Transverse colon (tissue), 4 donors: ENCODE measurements at regions not wholly inside any gene's neighbourhood (a gene's known extent, or its start where the extent isn't known, plus 50 kb on each side); places are given as distances from the start of the nearest gene placed in this dataset.

Experiments used
- CTCF ChIP-seq, 5 experiments: fragments of 200-600 bp in 3 of 5; fragments of 450-650 bp in 2 of 5; sonication (generic) in 3 of 5; IDR thresholded peaks; 1 replicate in 2 of 5; 2 replicates in 3 of 5; pipeline ENCODE4 v1.5.1; 2016 to 2017; ENCODE audit warnings: antibody characterized with exemption in 5 of 5, inconsistent platforms in 3 of 5, mild to moderate bottlenecking in 2 of 5, moderate library complexity in 1 of 5
- EP300 ChIP-seq: sonication (generic); formaldehyde crosslinking; IDR thresholded peaks from one replicate; pipeline ENCODE4 v1.6.1; 2017; ENCODE audit warnings: antibody characterized with exemption, low read depth
- POLR2AphosphoS5 ChIP-seq, 3 donors: sonication (generic); formaldehyde crosslinking; IDR thresholded peaks; one replicate each; pipeline ENCODE4 v1.6.1; 2016; ENCODE audit warnings: antibody characterized with exemption in 3 of 3

GRCh38 chr13:73403355-73404120 lies 344.7 kb downstream of the KLF5 start:
- TF ChIP-seq CTCF (IDR thresholded peaks at IDR 0.05) (no peak), EP300 (no peak), POLR2AphosphoS5 (IDR thresholded peaks at IDR 0.05) (no peak)
